ENCODE measurements at regions not wholly inside any gene's neighbourhood (a gene's known extent, or its start where the extent isn't known, plus 50 kb on each side); places are given as distances from the start of the nearest gene placed in this dataset.
A peak's percentile ranks its signal among the peaks of the same experiment; 100 is the strongest.
"Not testable (repeated sequence)": the region's sequence is repeated elsewhere in the genome, so short reads cannot be mapped to it uniquely, and the experiment has no call there.

DNA sequence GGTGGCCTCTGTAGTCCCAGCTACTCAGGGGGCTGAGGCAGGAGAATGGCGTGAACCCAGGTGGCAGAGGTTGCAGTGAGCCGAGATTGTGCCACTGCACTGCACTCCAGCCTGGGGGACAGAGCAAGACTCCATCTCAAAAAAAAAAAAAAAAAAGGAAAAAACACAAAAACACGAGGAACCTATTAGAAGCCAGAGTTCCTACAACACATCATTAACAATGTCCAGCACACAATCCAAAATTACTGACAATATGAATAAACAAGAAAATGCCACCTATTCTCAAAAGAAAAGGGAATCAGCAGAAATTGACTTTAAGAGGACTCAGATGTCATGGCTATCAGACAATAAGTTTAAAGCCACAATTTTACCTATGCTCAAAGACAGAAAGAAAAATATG, 57.3 kb upstream of the HS3ST3A1 start:
- DNase-seq (ENCODE audit: low read depth) = not testable (repeated sequence)

DNA sequence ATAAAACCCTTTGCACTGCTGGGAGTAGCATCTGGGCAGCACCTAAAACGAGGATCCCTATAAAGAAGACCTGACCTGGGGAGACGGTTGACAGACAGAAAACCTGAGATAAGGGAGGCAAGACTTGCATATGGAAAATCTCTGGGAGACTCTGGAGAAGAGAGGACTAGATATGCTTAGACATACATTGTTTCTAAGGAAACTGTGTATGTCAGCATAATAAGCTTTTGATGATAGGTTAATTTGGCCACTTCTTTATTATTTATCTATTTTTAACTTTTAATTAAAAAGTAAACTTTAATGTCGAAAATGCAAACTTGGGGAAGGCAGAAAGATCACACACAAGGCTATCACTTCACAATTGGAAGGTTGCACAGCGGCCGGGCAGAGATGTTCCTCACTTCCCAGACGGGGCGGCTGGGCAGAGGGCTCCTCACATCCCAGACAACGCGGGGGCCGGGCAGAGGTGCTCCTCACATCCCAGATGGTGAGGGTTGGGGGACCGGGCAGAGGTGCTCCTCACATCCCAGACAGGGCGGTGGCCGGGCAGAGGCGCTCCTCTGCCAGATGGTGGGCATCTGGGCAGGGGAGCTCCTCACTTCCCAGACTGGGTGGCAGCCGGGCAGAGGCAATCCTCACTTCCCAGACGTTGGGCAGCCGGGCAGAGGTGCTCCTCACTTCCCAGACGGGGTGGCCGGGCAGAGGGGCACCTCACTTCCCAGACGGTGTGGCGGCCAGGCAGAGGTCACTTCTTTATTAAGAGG, 64.3 kb upstream of the HS3ST3A1 start:
- DNase-seq (ENCODE audit: low read depth) = no peak

- peak; percentile 17 for DNase-seq (ENCODE audit: low read depth)
Observed at GRCh38 chr17:13671341-13671740, 69.6 kb upstream of the HS3ST3A1 start.

DNA sequence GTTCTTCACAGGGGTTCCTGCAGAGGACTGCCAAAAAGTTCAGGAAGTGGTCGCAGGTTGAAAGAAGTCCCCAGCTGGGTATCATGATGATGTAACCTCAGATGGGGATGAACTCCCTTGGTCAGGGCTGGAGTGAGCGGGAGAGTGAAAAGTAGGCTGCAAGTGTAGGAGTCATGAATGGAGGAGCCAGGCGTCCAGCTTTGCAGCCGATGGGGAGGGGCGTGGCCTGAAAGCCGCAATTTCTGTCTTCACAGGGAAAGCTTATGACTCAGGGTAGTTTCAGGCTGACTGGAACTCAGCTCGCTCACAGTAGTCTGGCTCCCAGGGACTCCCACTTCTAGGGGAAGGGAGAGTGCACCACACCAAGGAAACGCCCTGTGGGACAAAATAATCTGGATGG, 70.0 kb upstream of the HS3ST3A1 start:
- DNase-seq (ENCODE audit: low read depth) = peak; percentile 77

DNA sequence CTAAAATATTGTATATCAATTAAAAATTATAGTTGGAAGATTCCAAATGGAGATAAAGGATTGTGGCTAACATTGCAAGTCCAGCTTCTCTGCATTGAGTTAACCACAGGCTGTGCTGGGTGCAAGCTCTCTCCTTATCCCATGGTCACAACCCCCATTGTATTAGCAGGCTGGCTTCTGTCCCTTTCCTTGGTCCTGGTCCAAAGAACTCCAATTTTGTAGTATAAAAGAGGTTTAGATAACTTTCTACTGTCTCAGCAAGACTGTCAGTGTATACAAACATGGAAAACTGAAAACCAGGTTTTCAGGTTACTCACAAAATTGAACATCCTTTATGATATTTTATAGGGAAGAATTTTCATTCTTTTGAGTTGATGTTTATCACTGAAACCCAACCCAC, 76.6 kb upstream of the HS3ST3A1 start:
- no peak for DNase-seq (ENCODE audit: low read depth)

GRCh38 chr17:13678841-13679240, 77.1 kb upstream of the HS3ST3A1 start:
- DNase-seq (ENCODE audit: low read depth) = no peak

DNA sequence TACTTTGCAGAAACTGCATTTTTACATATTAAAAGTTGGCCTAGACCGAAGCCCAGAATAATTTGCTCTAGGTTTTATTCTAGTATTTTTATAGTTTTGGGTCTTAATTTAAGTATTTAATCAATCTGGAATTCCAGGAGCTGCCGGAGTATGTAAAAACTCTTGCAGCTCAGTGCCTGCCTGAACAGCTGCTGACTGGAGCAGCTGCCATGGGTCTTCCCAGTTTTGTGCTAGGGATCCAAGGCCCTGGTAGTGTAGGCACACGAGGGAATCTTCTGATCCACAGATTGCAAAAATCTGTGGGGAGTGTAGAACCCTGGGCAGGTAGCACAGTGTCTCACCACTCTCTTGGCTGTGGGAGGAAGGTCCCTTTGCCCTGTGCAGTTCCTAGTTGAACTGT, 87.0 kb upstream of the HS3ST3A1 start:
- DNase-seq (ENCODE audit: low read depth) = no peak

- no peak for DNase-seq (ENCODE audit: low read depth)
Observed at GRCh38 chr17:13690806-13691205, 89.1 kb upstream of the HS3ST3A1 start.

GRCh38 chr17:13694934-13695333, 93.2 kb upstream of the HS3ST3A1 start:
- DNase-seq (ENCODE audit: low read depth) = no peak

DNA sequence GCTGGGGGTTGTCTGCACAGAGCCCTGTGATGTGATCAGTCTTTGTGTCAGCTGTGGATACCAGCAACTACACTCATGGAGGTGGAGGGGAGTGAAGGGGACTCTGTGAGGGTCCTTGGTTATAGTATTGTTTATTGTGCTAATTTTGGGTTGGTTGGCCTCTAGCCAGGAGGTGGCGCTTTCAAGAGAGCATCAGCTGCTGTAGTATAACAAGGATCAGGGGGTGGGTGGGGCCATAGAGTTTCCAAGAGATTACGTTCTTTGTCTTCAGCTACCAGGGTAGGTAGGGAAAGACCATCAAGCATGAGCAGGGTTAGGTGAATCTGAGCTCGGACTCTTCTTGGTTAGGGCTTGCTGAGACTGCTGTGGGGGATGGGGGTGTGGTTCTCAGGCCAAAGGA, 97.1 kb upstream of the HS3ST3A1 start:
- no peak for DNase-seq (ENCODE audit: low read depth)

GRCh38 chr17:13699261-13699660, 97.5 kb upstream of the HS3ST3A1 start:
- no peak for DNase-seq (ENCODE audit: low read depth)

DNA sequence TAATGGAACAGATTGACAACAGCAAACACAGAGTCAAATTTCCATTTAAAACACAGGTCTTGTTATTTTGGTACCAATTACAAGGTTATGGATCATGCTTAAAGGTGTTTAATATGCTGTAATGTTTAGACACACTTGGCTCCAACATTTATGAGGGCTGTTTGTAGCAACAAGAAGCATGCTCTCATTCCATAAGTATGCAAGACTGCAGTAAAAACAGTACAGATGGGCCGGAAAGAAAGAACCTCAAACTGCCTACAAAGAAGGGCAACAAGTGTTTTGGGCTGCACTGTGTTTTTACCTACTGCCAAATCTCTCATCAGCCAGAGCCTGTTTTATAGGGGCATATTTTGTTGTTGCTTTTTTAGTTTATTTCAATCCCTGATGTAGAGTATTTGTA, 100.5 kb upstream of the HS3ST3A1 start:
- no peak for DNase-seq (ENCODE audit: low read depth)

DNA sequence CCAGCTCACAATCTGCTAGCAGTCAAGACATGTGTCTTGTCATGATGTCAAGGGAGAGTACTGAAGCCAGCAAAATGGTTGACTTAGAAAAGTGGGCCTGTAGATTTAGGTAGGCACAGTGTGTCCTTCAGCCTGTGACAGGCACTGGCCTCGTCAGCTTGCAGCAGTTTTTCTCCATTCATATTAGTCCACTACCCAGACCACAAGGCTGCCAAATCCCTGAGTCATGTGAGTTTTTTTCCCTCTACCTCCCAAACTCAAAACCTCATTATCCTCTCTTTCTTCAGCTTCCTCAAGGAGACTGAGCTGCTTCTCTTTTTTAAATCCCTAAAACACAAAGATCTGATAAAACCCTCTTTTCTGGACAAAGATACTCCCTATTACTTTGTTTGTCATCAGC, 102.6 kb upstream of the HS3ST3A1 start:
- DNase-seq (ENCODE audit: low read depth) = no peak

- no peak for DNase-seq (ENCODE audit: low read depth)
Observed at GRCh38 chr17:13705221-13705620, 103.5 kb upstream of the HS3ST3A1 start.

- DNase-seq (ENCODE audit: low read depth) = no peak
Observed at GRCh38 chr17:13721705-13722104, 120.0 kb upstream of the HS3ST3A1 start.

- peak; percentile 76 for DNase-seq (ENCODE audit: low read depth)
Observed at GRCh38 chr17:13725288-13725990, 123.7 kb upstream of the HS3ST3A1 start.

DNA sequence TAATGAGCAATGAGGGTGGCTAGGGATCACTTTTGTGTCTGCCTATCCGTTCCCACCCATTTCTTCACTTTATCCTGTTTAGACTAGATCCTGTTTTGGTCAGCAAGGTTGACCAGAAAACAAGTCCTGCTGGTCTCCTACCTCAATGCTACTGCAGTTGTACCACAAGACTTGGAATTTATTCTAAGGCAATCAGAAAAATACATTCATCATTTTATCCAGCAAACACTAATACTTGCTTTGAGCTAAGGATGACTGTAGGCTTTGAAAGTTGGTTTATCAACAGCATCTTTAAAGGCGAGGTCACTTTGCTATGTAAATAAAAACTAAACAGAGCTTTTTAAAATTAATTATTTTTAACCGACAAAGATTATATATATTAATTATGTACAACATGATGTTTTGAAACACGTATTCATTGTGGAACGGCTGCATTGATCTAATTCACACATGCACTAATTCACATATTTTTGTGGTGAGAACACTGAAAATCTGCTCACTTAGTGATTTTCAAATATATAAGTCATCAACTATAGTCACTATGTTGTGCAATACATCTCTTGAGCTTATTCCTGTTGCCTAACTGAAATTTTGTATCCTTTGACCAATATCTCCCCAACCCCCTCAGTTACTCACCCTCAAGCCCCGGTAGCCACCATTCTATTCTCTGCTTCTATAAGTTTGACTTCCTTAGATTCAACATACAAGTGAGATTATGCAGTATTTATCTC, 125.9 kb upstream of the HS3ST3A1 start:
- peak; percentile 59 for DNase-seq (ENCODE audit: low read depth)

DNA sequence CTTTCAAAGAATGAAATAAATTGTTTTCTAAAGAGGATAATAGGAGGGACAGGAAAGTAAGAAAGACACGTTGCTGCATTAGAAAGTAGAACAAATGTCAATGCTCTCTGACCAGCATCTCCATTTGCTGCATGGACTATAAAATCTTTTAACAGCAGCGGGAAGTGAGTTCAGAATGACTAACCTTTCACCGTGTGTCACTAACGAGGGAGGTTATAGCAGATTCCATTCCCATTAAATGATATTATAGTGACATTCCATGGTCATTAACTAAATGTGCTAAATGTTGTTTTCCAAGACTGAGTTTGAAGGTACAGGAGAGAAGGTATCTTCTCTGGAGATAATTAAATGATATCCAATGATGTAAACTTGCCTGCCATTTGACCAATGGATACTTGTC, 127.1 kb upstream of the HS3ST3A1 start:
- peak; percentile 60 for DNase-seq (ENCODE audit: low read depth)

GRCh38 chr17:13729466-13730134, 127.9 kb upstream of the HS3ST3A1 start:
- no peak for DNase-seq (ENCODE audit: low read depth)

GRCh38 chr17:13734880-13735279, 133.2 kb upstream of the HS3ST3A1 start:
- no peak for DNase-seq (ENCODE audit: low read depth)

- peak; percentile 62 for DNase-seq (ENCODE audit: low read depth)
Observed at GRCh38 chr17:13735444-13735843, 133.7 kb upstream of the HS3ST3A1 start.

DNA sequence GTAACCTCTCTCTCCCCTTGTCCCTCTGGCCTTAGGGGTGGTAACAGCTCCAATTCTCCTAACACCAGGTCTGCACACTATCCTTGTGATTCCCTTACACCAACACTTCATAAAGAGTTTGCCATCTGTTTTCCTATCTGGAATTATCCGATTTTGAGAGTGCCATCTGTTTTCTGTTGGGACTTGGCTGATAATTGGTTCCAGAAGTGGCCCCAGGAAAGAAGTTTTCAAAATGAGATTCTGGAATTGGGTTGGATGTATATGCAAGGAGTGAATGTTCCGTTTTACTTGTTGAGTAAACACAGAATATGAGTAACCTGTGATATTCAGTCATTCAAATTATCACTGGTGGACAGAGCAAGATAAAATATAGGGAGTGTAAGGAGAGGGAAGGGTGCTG, 134.1 kb upstream of the HS3ST3A1 start:
- DNase-seq (ENCODE audit: low read depth) = peak; percentile 69
